ENCODE measurements at regions not wholly inside any gene's neighbourhood (a gene's known extent, or its start where the extent isn't known, plus 50 kb on each side); places are given as distances from the start of the nearest gene placed in this dataset.

DNA sequence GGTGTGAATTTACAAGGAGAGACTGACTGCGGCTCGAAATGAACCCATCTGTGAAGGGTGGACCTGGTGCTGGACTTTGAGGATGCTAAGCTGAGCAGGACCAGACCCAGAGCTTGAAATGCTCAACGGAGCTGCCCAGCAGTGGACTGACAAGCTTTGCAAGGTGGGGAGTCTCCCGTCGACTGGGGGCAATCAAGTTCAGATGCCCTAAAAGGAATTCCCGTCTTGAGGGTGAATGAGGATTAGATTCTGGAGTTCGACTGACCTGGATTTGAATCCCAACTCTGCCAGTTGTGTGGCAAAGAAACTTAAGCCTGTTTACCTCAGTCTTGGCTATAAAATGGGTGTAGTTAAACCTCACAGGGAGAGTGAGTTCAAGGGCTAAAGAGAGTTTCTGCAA lies 204.4 kb upstream of the LHX5 start:
- TF ChIP-seq, protein P1, sequence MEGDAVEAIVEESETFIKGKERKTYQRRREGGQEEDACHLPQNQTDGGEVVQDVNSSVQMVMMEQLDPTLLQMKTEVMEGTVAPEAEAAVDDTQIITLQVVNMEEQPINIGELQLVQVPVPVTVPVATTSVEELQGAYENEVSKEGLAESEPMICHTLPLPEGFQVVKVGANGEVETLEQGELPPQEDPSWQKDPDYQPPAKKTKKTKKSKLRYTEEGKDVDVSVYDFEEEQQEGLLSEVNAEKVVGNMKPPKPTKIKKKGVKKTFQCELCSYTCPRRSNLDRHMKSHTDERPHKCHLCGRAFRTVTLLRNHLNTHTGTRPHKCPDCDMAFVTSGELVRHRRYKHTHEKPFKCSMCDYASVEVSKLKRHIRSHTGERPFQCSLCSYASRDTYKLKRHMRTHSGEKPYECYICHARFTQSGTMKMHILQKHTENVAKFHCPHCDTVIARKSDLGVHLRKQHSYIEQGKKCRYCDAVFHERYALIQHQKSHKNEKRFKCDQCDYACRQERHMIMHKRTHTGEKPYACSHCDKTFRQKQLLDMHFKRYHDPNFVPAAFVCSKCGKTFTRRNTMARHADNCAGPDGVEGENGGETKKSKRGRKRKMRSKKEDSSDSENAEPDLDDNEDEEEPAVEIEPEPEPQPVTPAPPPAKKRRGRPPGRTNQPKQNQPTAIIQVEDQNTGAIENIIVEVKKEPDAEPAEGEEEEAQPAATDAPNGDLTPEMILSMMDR (IDR thresholded peaks at IDR 0.05): no peak
- no peak for TF ChIP-seq POLR2A (IDR thresholded peaks at IDR 0.05)
